Right atrium auricular region (tissue), 2 donors: ENCODE measurements at regions not wholly inside any gene's neighbourhood (a gene's known extent, or its start where the extent isn't known, plus 50 kb on each side); places are given as distances from the start of the nearest gene placed in this dataset.

ENCODE experiments used
- DNase-seq: peaks from one replicate; pipeline ENCODE4 v3.0.0-alpha.2; 2019; ENCODE audit warnings: low spot score
- H3K27ac ChIP-seq, 2 donors: fragments of 200-600 bp; sonication (generic); 1 replicate in 1 of 2; 2 replicates in 1 of 2; pipeline ENCODE4 v1.5.1; 2016 to 2019
- H3K27me3 ChIP-seq, 2 donors: fragments of 200-600 bp; sonication (generic); one replicate each; pipeline versions ENCODE4 v1.5.1 to v1.6.0; 2017 to 2019
- H3K36me3 ChIP-seq: fragments of 200-600 bp; sonication (generic); one replicate; pipeline ENCODE4 v1.5.1; 2016
- H3K4me1 ChIP-seq, 2 donors: fragments of 200-600 bp; sonication (generic); one replicate each; pipeline versions ENCODE4 v1.5.1 to v1.6.0; 2017 to 2019
- H3K4me3 ChIP-seq, 2 donors: fragments of 200-600 bp; sonication (generic); 1 replicate in 1 of 2; 2 replicates in 1 of 2; pipeline ENCODE4 v1.5.1; 2017 to 2019; ENCODE audit warnings: mild to moderate bottlenecking in 1 of 2, moderate library complexity in 1 of 2
- H3K9me3 ChIP-seq, 2 donors: fragments of 200-600 bp; sonication (generic); one replicate each; pipeline ENCODE4 v1.5.1; 2019
- TF ChIP-seq, protein P1 (sequence below), 2 donors: fragments of 200-600 bp; sonication (generic); IDR thresholded peaks; one replicate each; pipeline ENCODE4 v1.5.1; 2019; ENCODE audit warnings: antibody characterized with exemption in 2 of 2

DNA sequence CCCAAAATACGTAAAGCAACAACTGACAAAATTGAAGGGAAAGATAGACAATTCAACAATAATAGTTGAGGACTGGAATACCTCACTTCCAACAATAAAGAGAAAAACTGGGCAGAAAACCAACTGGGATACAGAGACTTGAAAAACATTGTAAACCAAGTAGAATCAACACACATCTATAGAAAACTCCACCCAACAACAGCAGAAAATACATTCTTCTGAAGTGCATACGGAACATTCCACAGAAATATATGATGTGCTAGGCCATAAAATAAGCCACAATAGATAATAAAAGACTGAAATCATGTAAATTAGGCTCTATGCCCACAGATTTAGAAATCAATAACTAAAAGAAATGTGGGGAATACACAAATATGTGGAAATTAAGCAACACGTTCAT lies 98.4 kb upstream of the THBS1 start:
- H3K4me3 ChIP-seq, result no peak overlapping the region
- no peak for DNase-seq
- no peaks in the 10 kb centered on the region for H3K9me3 ChIP-seq
- TF ChIP-seq, protein P1, sequence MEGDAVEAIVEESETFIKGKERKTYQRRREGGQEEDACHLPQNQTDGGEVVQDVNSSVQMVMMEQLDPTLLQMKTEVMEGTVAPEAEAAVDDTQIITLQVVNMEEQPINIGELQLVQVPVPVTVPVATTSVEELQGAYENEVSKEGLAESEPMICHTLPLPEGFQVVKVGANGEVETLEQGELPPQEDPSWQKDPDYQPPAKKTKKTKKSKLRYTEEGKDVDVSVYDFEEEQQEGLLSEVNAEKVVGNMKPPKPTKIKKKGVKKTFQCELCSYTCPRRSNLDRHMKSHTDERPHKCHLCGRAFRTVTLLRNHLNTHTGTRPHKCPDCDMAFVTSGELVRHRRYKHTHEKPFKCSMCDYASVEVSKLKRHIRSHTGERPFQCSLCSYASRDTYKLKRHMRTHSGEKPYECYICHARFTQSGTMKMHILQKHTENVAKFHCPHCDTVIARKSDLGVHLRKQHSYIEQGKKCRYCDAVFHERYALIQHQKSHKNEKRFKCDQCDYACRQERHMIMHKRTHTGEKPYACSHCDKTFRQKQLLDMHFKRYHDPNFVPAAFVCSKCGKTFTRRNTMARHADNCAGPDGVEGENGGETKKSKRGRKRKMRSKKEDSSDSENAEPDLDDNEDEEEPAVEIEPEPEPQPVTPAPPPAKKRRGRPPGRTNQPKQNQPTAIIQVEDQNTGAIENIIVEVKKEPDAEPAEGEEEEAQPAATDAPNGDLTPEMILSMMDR (IDR thresholded peaks at IDR 0.05), result no peak
- H3K4me1 ChIP-seq, result peaks cover 0 to 12% of the 10 kb centered on the region in 2 donors
- H3K36me3 ChIP-seq, result no peaks in the 10 kb centered on the region
- H3K27me3 ChIP-seq, result no peaks in the 10 kb centered on the region
- H3K27ac ChIP-seq, result no peak overlapping the region

DNA sequence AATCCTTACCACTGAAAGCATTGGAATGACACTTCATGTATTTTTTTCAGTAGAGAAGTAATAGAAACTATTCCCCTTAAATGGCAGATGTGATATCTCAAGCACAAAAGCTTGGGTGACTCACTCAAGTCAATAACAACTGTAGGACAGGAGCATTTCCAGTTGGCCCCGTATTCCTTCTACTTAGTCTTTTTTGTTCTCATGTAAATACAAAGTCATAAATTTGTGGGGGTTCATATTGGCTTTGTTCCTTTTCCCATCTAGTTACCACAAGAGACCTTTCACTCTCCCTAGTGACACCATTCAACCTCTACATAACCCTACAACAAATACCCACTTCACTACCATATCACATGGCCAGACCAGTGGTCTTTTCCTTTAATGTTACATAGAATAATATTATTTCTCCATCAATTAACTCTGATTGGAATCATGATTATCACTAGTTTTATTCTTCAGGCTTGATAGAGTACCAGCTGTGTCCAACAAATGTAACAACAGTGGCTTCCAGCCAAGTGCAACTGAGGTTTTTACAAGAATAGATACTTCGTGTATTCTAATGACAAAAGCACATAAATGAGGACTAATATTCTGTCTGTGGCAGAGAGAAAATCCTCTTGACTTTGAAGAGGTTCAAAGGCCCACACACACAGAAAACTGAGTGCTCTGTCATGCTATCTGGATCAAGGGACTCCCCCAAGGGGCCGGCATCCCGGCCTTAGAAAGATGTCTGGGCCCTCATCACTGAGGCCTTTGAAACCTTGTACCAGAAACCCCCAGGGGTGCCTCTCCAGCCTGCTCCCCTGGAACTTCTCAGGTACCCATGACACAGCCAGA lies 94.0 kb upstream of the THBS1 start:
- TF ChIP-seq, protein P1 (IDR thresholded peaks at IDR 0.05), result no peak
- no peak overlapping the region for H3K4me3 ChIP-seq
- no peak for DNase-seq
- H3K27ac ChIP-seq, result peak overlapping the region in 1 of 2 donors; percentile 60
- H3K36me3 ChIP-seq, result no peaks in the 10 kb centered on the region
- no peaks in the 10 kb centered on the region for H3K27me3 ChIP-seq
- H3K4me1 ChIP-seq, result peaks cover 0 to 36% of the 10 kb centered on the region in 2 donors
- no peaks in the 10 kb centered on the region for H3K9me3 ChIP-seq

DNA sequence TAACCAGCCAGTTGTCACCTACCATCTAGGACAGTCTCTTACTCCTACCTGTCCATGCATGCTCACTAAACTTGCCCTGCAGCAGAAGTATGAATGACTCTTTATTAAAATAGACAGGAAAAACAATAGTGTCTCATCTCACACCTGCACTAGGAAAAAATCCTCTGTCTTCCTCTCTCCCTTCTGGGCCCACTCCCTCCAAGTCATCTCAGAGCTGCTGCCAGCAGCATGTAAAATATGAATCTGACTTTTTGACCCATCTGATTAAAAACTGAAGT lies 93.5 kb upstream of the THBS1 start:
- Histone ChIP-seq H3K36me3 (no peaks in the 10 kb centered on the region), H3K4me3 (no peak overlapping the region), H3K9me3 (no peaks in the 10 kb centered on the region), H3K27me3 (no peaks in the 10 kb centered on the region), H3K4me1 (peaks cover 0 to 41% of the 10 kb centered on the region in 2 donors), H3K27ac (peak overlapping the region in 1 of 2 donors; percentile 60)
- TF ChIP-seq, protein P1 (IDR thresholded peaks at IDR 0.05), result no peak
- no peak for DNase-seq

- DNase-seq, result no peak
- no peaks in the 10 kb centered on the region for H3K27me3 ChIP-seq
Measured at GRCh38 chr15:39488516-39488915, 92.4 kb upstream of the THBS1 start.

GRCh38 chr15:39488961-39489360 lies 91.9 kb upstream of the THBS1 start:
- Histone ChIP-seq H3K27me3 (no peaks in the 10 kb centered on the region), H3K9me3 (no peaks in the 10 kb centered on the region), H3K27ac (peak overlapping the region; percentile 60 to 61), H3K4me3 (no peak overlapping the region), H3K36me3 (no peaks in the 10 kb centered on the region), H3K4me1 (peaks cover 0 to 50% of the 10 kb centered on the region in 2 donors)
- DNase-seq, result no peak
- TF ChIP-seq, protein P1 (IDR thresholded peaks at IDR 0.05), result no peak

More at GRCh38 chr15:39488516-39488915, 92.4 kb upstream of the THBS1 start:
- TF ChIP-seq, protein P1 (IDR thresholded peaks at IDR 0.05), result no peak
- H3K4me3 ChIP-seq, result no peak overlapping the region
- no peaks in the 10 kb centered on the region for H3K9me3 ChIP-seq
- H3K4me1 ChIP-seq, result peaks cover 0 to 49% of the 10 kb centered on the region in 2 donors
- H3K36me3 ChIP-seq, result no peaks in the 10 kb centered on the region
- peak overlapping the region; percentile 60 to 61 for H3K27ac ChIP-seq
